ENCODE measurements at regions not wholly inside any gene's neighbourhood (a gene's known extent, or its start where the extent isn't known, plus 50 kb on each side); places are given as distances from the start of the nearest gene placed in this dataset.
"Not testable (repeated sequence)": the region's sequence is repeated elsewhere in the genome, so short reads cannot be mapped to it uniquely, and the experiment has no call there.

- TF ChIP-seq MTA3 (IDR thresholded peaks at IDR 0.05; ENCODE audit: borderline replicate concordance); GABPB2 (CRISPR knock-in tag; conservative IDR thresholded peaks at IDR 0.05); ZEB2 (IDR thresholded peaks at IDR 0.05); ZFP30 (CRISPR knock-in tag; IDR thresholded peaks at IDR 0.05; ENCODE audit: borderline replicate concordance); IRF1 (CRISPR knock-in tag; IDR thresholded peaks at IDR 0.05; ENCODE audit: borderline replicate concordance); MXI1 (IDR thresholded peaks at IDR 0.05; ENCODE audit: low read depth, low read length); ZNF274 (IDR thresholded peaks at IDR 0.05; ENCODE audit: borderline replicate concordance, low read depth, low read length); KLF16 (IDR thresholded peaks at IDR 0.05); KLF1 (tag; IDR thresholded peaks at IDR 0.05); SIX5 (IDR thresholded peaks at IDR 0.05; ENCODE audit: borderline replicate concordance in 1 of 2, insufficient read depth in 1 of 2, low read depth in 1 of 2, low read length in 2 of 2): not testable (repeated sequence)
- TF ChIP-seq, protein P1, sequence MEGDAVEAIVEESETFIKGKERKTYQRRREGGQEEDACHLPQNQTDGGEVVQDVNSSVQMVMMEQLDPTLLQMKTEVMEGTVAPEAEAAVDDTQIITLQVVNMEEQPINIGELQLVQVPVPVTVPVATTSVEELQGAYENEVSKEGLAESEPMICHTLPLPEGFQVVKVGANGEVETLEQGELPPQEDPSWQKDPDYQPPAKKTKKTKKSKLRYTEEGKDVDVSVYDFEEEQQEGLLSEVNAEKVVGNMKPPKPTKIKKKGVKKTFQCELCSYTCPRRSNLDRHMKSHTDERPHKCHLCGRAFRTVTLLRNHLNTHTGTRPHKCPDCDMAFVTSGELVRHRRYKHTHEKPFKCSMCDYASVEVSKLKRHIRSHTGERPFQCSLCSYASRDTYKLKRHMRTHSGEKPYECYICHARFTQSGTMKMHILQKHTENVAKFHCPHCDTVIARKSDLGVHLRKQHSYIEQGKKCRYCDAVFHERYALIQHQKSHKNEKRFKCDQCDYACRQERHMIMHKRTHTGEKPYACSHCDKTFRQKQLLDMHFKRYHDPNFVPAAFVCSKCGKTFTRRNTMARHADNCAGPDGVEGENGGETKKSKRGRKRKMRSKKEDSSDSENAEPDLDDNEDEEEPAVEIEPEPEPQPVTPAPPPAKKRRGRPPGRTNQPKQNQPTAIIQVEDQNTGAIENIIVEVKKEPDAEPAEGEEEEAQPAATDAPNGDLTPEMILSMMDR (IDR thresholded peaks at IDR 0.05 in 2 of 3, conservative IDR thresholded peaks at IDR 0.05 in 1 of 3; ENCODE audit: insufficient read depth in 2 of 3, low read depth in 1 of 3, low read length in 3 of 3): not testable (repeated sequence)
Observed at GRCh38 chrX:137884813-137885212, 318.9 kb downstream of the ZIC3 start.

Data from K562 (cell line).